ENCODE measurements at regions not wholly inside any gene's neighbourhood (a gene's known extent, or its start where the extent isn't known, plus 50 kb on each side); places are given as distances from the start of the nearest gene placed in this dataset.

- no peak for DNase-seq (ENCODE audit: low read depth)
Measured at GRCh38 chr2:128632501-128632800, 313.8 kb upstream of the HS6ST1 start.

- DNase-seq (ENCODE audit: low read depth) = no peak
Measured at GRCh38 chr2:128633501-128633900, 314.8 kb upstream of the HS6ST1 start.

GRCh38 chr2:128635361-128635900, 316.8 kb upstream of the HS6ST1 start:
- DNase-seq (ENCODE audit: low read depth) = no peak

GRCh38 chr2:128636802-128637147, 318.1 kb upstream of the HS6ST1 start:
- no peak for DNase-seq (ENCODE audit: low read depth)

GRCh38 chr2:128637481-128638155, 318.9 kb upstream of the HS6ST1 start:
- no peak for DNase-seq (ENCODE audit: low read depth)

- no peak for DNase-seq (ENCODE audit: low read depth)
Measured at GRCh38 chr2:128638341-128639119, 319.9 kb upstream of the HS6ST1 start.

- no peak for DNase-seq (ENCODE audit: low read depth)
Measured at GRCh38 chr2:128639120-128639477, 320.4 kb upstream of the HS6ST1 start.

GRCh38 chr2:128639693-128640092, 321.0 kb upstream of the HS6ST1 start:
- DNase-seq (ENCODE audit: low read depth) = no peak

GRCh38 chr2:128640166-128640844, 321.6 kb upstream of the HS6ST1 start:
- DNase-seq (ENCODE audit: low read depth) = no peak

GRCh38 chr2:128640845-128641360, 322.2 kb upstream of the HS6ST1 start:
- DNase-seq (ENCODE audit: low read depth) = no peak

GRCh38 chr2:128641421-128642080, 322.9 kb upstream of the HS6ST1 start:
- no peak for DNase-seq (ENCODE audit: low read depth)

- DNase-seq (ENCODE audit: low read depth) = no peak
Measured at GRCh38 chr2:128642316-128642715, 323.6 kb upstream of the HS6ST1 start.

- DNase-seq (ENCODE audit: low read depth) = no peak
Measured at GRCh38 chr2:128642821-128643220, 324.2 kb upstream of the HS6ST1 start.

GRCh38 chr2:128643221-128644065, 324.8 kb upstream of the HS6ST1 start:
- DNase-seq (ENCODE audit: low read depth) = no peak

- no peak for DNase-seq (ENCODE audit: low read depth)
Measured at GRCh38 chr2:128644156-128644555, 325.5 kb upstream of the HS6ST1 start.

GRCh38 chr2:128644718-128645256, 326.1 kb upstream of the HS6ST1 start:
- no peak for DNase-seq (ENCODE audit: low read depth)

GRCh38 chr2:128645631-128646030, 327.0 kb upstream of the HS6ST1 start:
- no peak for DNase-seq (ENCODE audit: low read depth)

- no peak for DNase-seq (ENCODE audit: low read depth)
Measured at GRCh38 chr2:128646091-128646490, 327.4 kb upstream of the HS6ST1 start.

GRCh38 chr2:128646691-128647090, 328.0 kb upstream of the HS6ST1 start:
- DNase-seq (ENCODE audit: low read depth) = no peak

- DNase-seq (ENCODE audit: low read depth) = no peak
Measured at GRCh38 chr2:128651000-128651399, 332.3 kb upstream of the HS6ST1 start.

- no peak for DNase-seq (ENCODE audit: low read depth)
Measured at GRCh38 chr2:128654408-128654807, 335.7 kb upstream of the HS6ST1 start.
